LHCN-M2 (cell line): ENCODE measurements at regions not wholly inside any gene's neighbourhood (a gene's known extent, or its start where the extent isn't known, plus 50 kb on each side); places are given as distances from the start of the nearest gene placed in this dataset.
A peak's percentile ranks its signal among the peaks of the same experiment; 100 is the strongest.

Experiments used
- DNase-seq: peaks from one replicate; pipeline ENCODE4 v3.0.0-alpha.2; 2012; ENCODE audit warnings: low read depth

- no peak for DNase-seq
Observed at GRCh38 chr10:76735866-76736265, 901.7 kb downstream of the KCNMA1 start.

- no peak for DNase-seq
Observed at GRCh38 chr10:76733441-76733936, 904.1 kb downstream of the KCNMA1 start.

DNA sequence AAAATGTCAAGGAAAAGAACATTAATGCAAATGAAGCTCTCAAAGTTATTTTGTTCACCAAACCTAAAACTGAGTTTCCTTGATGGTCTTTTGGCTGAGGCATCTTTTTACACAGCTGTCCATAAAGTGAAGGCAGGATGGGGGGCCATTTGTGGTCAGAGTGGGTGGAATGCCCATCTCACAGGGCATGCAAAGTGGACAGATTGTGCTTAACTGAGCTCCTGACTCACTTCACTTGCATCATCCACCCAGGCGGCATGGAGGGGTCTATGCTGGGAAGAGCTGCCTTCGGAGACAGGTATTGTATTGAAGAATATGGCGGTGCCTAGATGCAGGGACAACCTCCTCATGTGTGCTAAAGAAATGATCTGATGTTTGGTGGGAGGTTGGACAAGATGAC lies 905.3 kb downstream of the KCNMA1 start:
- peak; percentile 57 for DNase-seq

GRCh38 chr10:76729841-76730487 lies 907.6 kb downstream of the KCNMA1 start:
- no peak for DNase-seq

GRCh38 chr10:76729346-76729745 lies 908.3 kb downstream of the KCNMA1 start:
- DNase-seq = no peak

DNA sequence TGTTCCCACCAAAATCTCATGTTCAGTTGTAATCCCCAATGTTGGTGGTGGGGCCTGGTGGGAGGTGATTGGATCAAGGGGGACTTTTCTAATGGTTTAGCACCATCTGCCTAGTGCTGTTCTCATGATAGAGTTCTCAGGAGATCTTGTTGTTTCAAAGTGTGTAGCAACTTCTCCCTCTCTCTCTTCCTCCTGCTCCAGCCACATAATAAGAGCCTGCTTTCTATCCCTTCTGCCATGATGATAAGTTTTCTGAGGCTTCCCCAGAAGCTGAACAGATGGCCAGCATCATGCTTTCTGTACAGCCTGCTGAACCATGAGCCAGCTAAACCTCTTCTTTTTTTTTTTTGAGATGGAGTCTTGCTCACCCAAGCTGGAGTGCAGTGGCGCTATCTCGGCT lies 910.6 kb downstream of the KCNMA1 start:
- no peak for DNase-seq

DNA sequence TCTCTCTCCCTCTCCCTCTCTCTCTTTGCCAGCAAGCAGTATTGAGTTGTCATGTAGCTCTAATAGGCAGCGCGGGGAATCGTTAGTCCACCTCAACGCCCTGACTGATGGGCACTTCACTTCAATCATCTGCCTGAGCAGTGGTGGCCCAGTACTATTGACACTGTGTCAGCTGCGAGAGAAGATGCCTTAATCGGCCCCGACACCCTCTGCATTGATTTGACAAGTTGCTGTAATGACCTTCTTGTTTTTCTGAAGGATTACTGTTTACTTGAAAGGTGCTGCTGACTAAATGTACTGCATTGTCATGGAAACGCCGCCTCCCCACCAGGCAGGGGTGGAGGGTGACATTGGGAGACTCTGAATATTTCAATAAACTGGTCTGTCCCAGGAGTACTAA lies 913.8 kb downstream of the KCNMA1 start:
- DNase-seq = no peak

DNA sequence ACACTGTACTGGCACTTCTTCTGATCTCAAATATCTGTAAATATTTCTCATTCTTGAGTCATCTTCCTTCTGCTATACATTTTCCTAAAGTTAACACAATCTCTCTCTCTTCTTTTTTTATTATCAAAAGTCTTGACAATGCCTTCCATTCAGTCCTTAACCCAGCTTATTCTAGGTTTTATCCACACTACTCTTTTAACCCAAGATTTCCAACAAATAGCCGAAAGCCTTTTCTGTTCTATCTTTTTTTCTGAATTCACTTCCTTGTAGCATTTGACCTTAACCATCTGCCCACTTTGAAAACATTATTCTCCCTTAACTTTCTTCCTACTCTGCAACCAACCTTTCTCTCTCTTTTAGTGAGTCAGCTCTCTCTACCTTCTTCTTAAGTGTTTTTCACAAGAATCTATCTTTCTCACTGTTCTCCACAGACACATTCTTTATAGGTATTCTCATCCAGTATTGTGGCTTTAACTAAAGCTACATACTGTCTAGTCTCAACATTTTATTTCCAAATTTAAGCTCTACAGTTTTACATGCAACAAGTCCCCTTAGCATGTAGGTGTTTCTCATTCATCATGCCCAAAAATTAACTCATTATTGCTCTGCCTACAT lies 915.6 kb downstream of the KCNMA1 start:
- no peak for DNase-seq

GRCh38 chr10:76719006-76719405 lies 918.6 kb downstream of the KCNMA1 start:
- DNase-seq = no peak

- peak; percentile 58 for DNase-seq
Observed at GRCh38 chr10:76717141-76717540, 920.5 kb downstream of the KCNMA1 start.

DNA sequence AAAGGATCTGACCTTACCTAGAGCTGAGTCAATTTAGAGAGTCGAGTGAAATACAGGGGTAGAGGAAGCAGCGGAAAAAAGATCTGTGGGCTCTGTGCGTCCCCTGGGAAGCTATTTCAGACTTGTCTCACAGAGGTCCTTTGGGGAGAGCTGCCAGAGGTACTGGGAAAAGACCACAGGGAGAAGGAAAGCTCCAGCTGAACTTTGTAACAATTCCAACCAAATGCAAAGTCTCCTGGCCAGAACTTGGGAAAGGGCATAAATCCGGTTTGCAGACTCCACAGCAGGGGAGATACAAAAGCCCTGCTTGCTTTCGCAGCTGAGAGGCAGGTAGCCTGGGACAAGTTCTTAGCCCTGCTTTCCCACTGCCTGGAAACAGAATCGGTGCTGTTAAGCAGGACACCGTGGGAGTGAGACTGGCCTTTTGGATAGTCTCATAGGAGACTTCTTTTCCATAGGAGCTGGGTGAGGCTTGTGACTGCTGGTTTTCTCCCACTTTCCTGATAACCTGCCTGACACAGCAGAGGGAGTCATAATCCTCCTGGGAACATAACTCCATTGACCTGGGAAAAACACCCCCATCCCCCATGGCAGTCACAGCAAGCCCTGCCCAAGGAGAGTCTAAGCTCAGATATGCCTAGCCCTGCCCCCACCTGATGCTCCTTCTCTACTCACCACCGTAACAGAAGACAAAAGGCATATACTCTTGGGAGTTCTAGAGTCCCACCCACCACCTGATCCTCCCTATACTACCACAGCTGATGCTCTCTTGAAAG lies 926.2 kb downstream of the KCNMA1 start:
- DNase-seq = no peak

GRCh38 chr10:76700241-76700640 lies 937.4 kb downstream of the KCNMA1 start:
- no peak for DNase-seq

GRCh38 chr10:76697923-76698322 lies 939.7 kb downstream of the KCNMA1 start:
- no peak for DNase-seq

GRCh38 chr10:76695069-76695468 lies 942.5 kb downstream of the KCNMA1 start:
- DNase-seq = no peak

- no peak for DNase-seq
Observed at GRCh38 chr10:76686201-76686600, 951.4 kb downstream of the KCNMA1 start.

DNA sequence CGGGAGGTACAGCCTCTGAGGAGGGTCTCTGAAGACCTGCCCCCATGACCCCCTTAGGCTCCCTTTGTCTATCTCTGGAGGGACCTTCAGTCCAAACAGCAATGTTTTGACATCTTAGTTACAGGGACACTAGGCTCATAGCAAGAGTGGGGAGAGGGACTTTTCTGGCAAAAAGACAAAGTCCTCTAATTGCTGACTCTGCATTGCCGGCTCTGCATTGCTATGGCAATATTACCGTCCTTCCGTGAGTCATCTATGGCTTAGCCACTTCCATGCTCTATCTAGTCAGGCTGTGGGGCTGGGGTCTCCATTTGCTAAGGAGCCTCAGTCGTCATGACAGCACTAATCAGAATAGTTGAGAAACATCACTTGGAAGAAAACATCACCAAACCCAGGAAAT lies 952.6 kb downstream of the KCNMA1 start:
- DNase-seq = no peak

GRCh38 chr10:76681153-76681552 lies 956.5 kb downstream of the KCNMA1 start:
- DNase-seq = no peak

- DNase-seq = no peak
Observed at GRCh38 chr10:76679030-76679429, 958.6 kb downstream of the KCNMA1 start.

- peak; percentile 66 for DNase-seq
Observed at GRCh38 chr10:76675951-76676587, 961.5 kb downstream of the KCNMA1 start.

- no peak for DNase-seq
Observed at GRCh38 chr10:76675561-76675950, 962.1 kb downstream of the KCNMA1 start.

GRCh38 chr10:76667408-76668370 lies 969.9 kb downstream of the KCNMA1 start:
- DNase-seq = no peak
